DND-41 (cell line): ENCODE measurements at regions not wholly inside any gene's neighbourhood (a gene's known extent, or its start where the extent isn't known, plus 50 kb on each side); places are given as distances from the start of the nearest gene placed in this dataset.

Experiments used
- ATAC-seq: fragments of 200-7000 bp; cut with Tn5 transposase; 3 replicates; pipeline ENCODE4 v1.9.1; 2021; ENCODE audit warnings: low read depth; ENCODE audit not compliant: insufficient read depth
- DNase-seq: peaks from one replicate; pipeline ENCODE4 v3.0.0-alpha.2; 2020
- H2AFZ ChIP-seq: 2 replicates; pipeline ENCODE4 v1.6.0; 2012; ENCODE audit warnings: low read depth, low read length
- H3K27ac ChIP-seq: 2 replicates; pipeline ENCODE4 v1.5.1; 2012; ENCODE audit warnings: low read length, inconsistent platforms
- H3K27me3 ChIP-seq: fragments of 200-600 bp; sonication (generic); 2 replicates; pipeline ENCODE4 v1.6.0; 2012; ENCODE audit warnings: low read length, mild to moderate bottlenecking, inconsistent platforms; ENCODE audit not compliant: insufficient read depth, poor library complexity
- H3K36me3 ChIP-seq: 2 replicates; pipeline ENCODE4 v1.5.1; 2012; ENCODE audit warnings: low read length, inconsistent platforms; ENCODE audit not compliant: insufficient read depth
- H3K4me1 ChIP-seq: 2 replicates; pipeline ENCODE4 v1.5.1; 2012; ENCODE audit warnings: mild to moderate bottlenecking, low read length; ENCODE audit not compliant: insufficient read depth
- H3K4me2 ChIP-seq: 2 replicates; pipeline ENCODE4 v1.6.0; 2012; ENCODE audit warnings: mild to moderate bottlenecking, moderate library complexity, low read length, inconsistent platforms; ENCODE audit not compliant: insufficient read depth
- H3K4me3 ChIP-seq, 2 experiments: fragments of 200-600 bp in 1 of 2; shearing (Covaris generic) in 1 of 2; 2 replicates each; pipeline ENCODE4 v1.5.1; 2012 to 2016; ENCODE audit warnings: inconsistent platforms in 2 of 2, low read length in 2 of 2, mild to moderate bottlenecking in 2 of 2, low read depth in 1 of 2, moderate library complexity in 1 of 2
- H3K79me2 ChIP-seq: 2 replicates; pipeline ENCODE4 v1.6.0; 2012; ENCODE audit warnings: low read length, inconsistent platforms; ENCODE audit not compliant: insufficient read depth
- H3K9ac ChIP-seq: 2 replicates; pipeline ENCODE4 v1.6.0; 2012; ENCODE audit warnings: low read depth, mild to moderate bottlenecking, inconsistent platforms, low read length, moderate library complexity
- H3K9me3 ChIP-seq: 2 replicates; pipeline ENCODE4 v1.5.1; 2012; ENCODE audit warnings: low read length, moderate library complexity, mild to moderate bottlenecking, inconsistent platforms; ENCODE audit not compliant: insufficient read depth, severe bottlenecking
- H4K20me1 ChIP-seq: 2 replicates; pipeline ENCODE4 v1.6.0; 2012; ENCODE audit warnings: low read length; ENCODE audit not compliant: insufficient read depth
- EZH2 ChIP-seq: IDR thresholded peaks from 3 replicates; pipeline ENCODE4 v1.6.1; 2012; ENCODE audit warnings: borderline replicate concordance, low read depth, mild to moderate bottlenecking, moderate library complexity, low read length, inconsistent platforms; ENCODE audit not compliant: severe bottlenecking
- TF ChIP-seq, protein P1 (sequence below): IDR thresholded peaks from 2 replicates; pipeline ENCODE4 v1.5.1; 2012; ENCODE audit warnings: borderline replicate concordance, low read length, moderate library complexity, mild to moderate bottlenecking; ENCODE audit not compliant: poor library complexity, severe bottlenecking; ENCODE audit errors: extremely low read depth

- no peaks in the 10 kb centered on the region for H4K20me1 ChIP-seq
- no peaks in the 10 kb centered on the region for H3K27me3 ChIP-seq
- H3K4me2 ChIP-seq = no peak overlapping the region
- no peak overlapping the region for H3K4me3 ChIP-seq
- no peak for TF ChIP-seq EZH2
- TF ChIP-seq, protein P1, sequence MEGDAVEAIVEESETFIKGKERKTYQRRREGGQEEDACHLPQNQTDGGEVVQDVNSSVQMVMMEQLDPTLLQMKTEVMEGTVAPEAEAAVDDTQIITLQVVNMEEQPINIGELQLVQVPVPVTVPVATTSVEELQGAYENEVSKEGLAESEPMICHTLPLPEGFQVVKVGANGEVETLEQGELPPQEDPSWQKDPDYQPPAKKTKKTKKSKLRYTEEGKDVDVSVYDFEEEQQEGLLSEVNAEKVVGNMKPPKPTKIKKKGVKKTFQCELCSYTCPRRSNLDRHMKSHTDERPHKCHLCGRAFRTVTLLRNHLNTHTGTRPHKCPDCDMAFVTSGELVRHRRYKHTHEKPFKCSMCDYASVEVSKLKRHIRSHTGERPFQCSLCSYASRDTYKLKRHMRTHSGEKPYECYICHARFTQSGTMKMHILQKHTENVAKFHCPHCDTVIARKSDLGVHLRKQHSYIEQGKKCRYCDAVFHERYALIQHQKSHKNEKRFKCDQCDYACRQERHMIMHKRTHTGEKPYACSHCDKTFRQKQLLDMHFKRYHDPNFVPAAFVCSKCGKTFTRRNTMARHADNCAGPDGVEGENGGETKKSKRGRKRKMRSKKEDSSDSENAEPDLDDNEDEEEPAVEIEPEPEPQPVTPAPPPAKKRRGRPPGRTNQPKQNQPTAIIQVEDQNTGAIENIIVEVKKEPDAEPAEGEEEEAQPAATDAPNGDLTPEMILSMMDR = no peak
- no peak overlapping the region for H2AFZ ChIP-seq
- no peaks in the 10 kb centered on the region for H3K4me1 ChIP-seq
- H3K27ac ChIP-seq = no peak overlapping the region
- H3K9me3 ChIP-seq = no peaks in the 10 kb centered on the region
- no peak overlapping the region for H3K9ac ChIP-seq
- no peak for DNase-seq
- no peaks in the 10 kb centered on the region for H3K79me2 ChIP-seq
- no peaks in the 10 kb centered on the region for H3K36me3 ChIP-seq
- no peak for ATAC-seq
These were observed 388.0 kb upstream of the CA10 start for GRCh38 chr17:52546493-52546892.

DNA sequence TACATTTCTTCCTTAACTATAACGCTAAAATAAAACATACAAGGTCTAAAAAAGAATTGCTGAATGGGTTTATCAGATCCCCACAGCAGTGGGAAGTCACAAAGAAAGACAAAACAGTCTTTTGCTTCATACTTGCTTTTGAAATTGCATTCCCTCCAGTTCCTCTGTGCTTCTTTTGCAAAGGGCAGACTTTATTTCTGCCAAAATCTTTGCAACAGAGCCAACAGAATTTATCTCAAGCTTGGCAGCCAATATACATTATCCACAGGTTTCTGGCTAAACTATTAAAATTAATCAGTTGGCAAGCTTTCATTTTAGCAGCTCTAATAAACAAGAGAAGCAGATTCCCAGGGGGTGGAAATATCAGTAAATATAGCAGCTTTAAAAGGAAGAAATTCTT is 378.9 kb upstream of the CA10 start:
- no peaks in the 10 kb centered on the region for H3K9me3 ChIP-seq
- TF ChIP-seq EZH2 = no peak
- TF ChIP-seq, protein P1 = no peak
- DNase-seq (no peak), ATAC-seq (no peak)
- no peak overlapping the region for H3K9ac ChIP-seq
- no peak overlapping the region for H3K4me2 ChIP-seq
- no peak overlapping the region for H3K27ac ChIP-seq
- H4K20me1 ChIP-seq = no peaks in the 10 kb centered on the region
- H3K4me1 ChIP-seq = no peaks in the 10 kb centered on the region
- no peak overlapping the region for H2AFZ ChIP-seq
- H3K79me2 ChIP-seq = no peaks in the 10 kb centered on the region
- no peaks in the 10 kb centered on the region for H3K36me3 ChIP-seq
- no peak overlapping the region for H3K4me3 ChIP-seq
- H3K27me3 ChIP-seq = no peaks in the 10 kb centered on the region

DNA sequence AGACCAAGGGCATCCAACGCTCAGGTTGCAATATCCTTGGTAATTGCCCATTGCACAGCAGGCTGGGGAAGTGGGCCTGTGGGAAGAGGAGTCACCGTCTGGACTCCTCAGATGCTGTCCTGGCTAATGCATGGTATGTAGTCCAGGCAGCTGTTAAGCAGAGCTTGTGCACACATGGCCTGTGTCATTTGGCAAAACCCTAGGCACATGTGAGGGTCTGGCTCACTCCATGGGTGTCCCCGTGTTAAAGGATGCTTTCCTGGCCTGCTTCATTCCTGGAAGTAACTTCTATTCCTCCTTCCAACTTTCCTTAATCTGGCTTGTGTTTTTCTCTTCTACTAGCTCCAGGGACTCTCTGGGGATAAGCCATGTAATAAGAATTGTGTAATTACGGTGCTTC is 378.0 kb upstream of the CA10 start:
- Histone ChIP-seq H3K36me3 (no peaks in the 10 kb centered on the region), H2AFZ (no peak overlapping the region), H3K27me3 (no peaks in the 10 kb centered on the region), H3K4me2 (no peak overlapping the region), H3K79me2 (no peaks in the 10 kb centered on the region), H4K20me1 (no peaks in the 10 kb centered on the region), H3K27ac (no peak overlapping the region), H3K4me1 (no peaks in the 10 kb centered on the region), H3K4me3 (no peak overlapping the region), H3K9ac (no peak overlapping the region), H3K9me3 (no peaks in the 10 kb centered on the region)
- ATAC-seq (no peak), DNase-seq (no peak)
- TF ChIP-seq, protein P1 = no peak
- TF ChIP-seq EZH2 = no peak

DNA sequence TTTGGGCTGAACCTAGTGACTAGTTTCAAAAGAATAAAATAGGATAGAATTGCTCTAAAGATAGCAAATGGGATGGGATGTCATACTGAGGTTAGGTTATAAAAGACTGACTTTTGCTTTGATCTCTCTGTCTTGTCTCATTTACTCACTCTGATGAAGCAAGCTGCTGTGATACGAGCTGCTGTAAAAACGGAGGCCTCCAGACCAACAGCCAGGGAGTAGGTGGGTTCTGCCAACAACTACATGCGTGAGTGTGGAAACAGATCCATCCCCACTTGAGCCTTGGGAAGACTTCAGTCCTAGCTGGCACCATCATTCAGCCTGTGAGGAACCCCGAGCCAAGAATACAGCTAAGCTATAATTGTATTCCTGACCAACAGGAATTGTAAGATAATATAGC is 373.9 kb upstream of the CA10 start:
- Histone ChIP-seq H3K4me3 (no peak overlapping the region), H2AFZ (no peak overlapping the region), H4K20me1 (no peaks in the 10 kb centered on the region), H3K9me3 (no peaks in the 10 kb centered on the region), H3K4me2 (no peak overlapping the region), H3K27me3 (no peaks in the 10 kb centered on the region), H3K4me1 (no peaks in the 10 kb centered on the region), H3K36me3 (no peaks in the 10 kb centered on the region), H3K9ac (no peak overlapping the region), H3K27ac (no peak overlapping the region), H3K79me2 (no peaks in the 10 kb centered on the region)
- ATAC-seq (no peak), DNase-seq (no peak)
- TF ChIP-seq, protein P1 = no peak
- TF ChIP-seq EZH2 = no peak
